ENCODE measurements at regions not wholly inside any gene's neighbourhood (a gene's known extent, or its start where the extent isn't known, plus 50 kb on each side); places are given as distances from the start of the nearest gene placed in this dataset.

GRCh38 chr15:95492388-95493070, 838.0 kb upstream of the NR2F2 start:
- TF ChIP-seq TAF1 (IDR thresholded peaks at IDR 0.05; ENCODE audit: borderline replicate concordance, insufficient read depth, low read length) (no peak), SIN3A (IDR thresholded peaks at IDR 0.05; ENCODE audit: borderline replicate concordance, insufficient read depth, low read length) (no peak), FOXP2 (optimal IDR thresholded peaks at IDR 0.05; ENCODE audit: borderline replicate concordance, extremely low read depth, extremely low read length, insufficient read depth) (no peak), REST (IDR thresholded peaks at IDR 0.05; ENCODE audit: insufficient read depth in 1 of 2, low read depth in 2 of 2, low read length in 2 of 2) (no peak), POLR2AphosphoS5 (IDR thresholded peaks at IDR 0.05; ENCODE audit: low read depth, low read length) (no peak)

GRCh38 chr15:95494971-95495541, 835.4 kb upstream of the NR2F2 start:
- no peak for TF ChIP-seq POLR2AphosphoS5 (IDR thresholded peaks at IDR 0.05; ENCODE audit: low read depth, low read length)
- TF ChIP-seq REST (IDR thresholded peaks at IDR 0.05; ENCODE audit: insufficient read depth in 1 of 2, low read depth in 2 of 2, low read length in 2 of 2), result no peak
- TF ChIP-seq FOXP2 (optimal IDR thresholded peaks at IDR 0.05; ENCODE audit: borderline replicate concordance, extremely low read depth, extremely low read length, insufficient read depth), result no peak
- no peak for TF ChIP-seq TAF1 (IDR thresholded peaks at IDR 0.05; ENCODE audit: borderline replicate concordance, insufficient read depth, low read length)
- no peak for TF ChIP-seq SIN3A (IDR thresholded peaks at IDR 0.05; ENCODE audit: borderline replicate concordance, insufficient read depth, low read length)

- TF ChIP-seq FOXP2 (optimal IDR thresholded peaks at IDR 0.05; ENCODE audit: borderline replicate concordance, extremely low read depth, extremely low read length, insufficient read depth) (no peak), TAF1 (IDR thresholded peaks at IDR 0.05; ENCODE audit: borderline replicate concordance, insufficient read depth, low read length) (no peak)
Observed at GRCh38 chr15:95497634-95498033, 832.9 kb upstream of the NR2F2 start.

GRCh38 chr15:95498961-95499360, 831.5 kb upstream of the NR2F2 start:
- no peak for TF ChIP-seq REST (IDR thresholded peaks at IDR 0.05; ENCODE audit: insufficient read depth in 1 of 2, low read depth in 2 of 2, low read length in 2 of 2)
- TF ChIP-seq SIN3A (IDR thresholded peaks at IDR 0.05; ENCODE audit: borderline replicate concordance, insufficient read depth, low read length), result no peak
- no peak for TF ChIP-seq POLR2AphosphoS5 (IDR thresholded peaks at IDR 0.05; ENCODE audit: low read depth, low read length)
- no peak for TF ChIP-seq TAF1 (IDR thresholded peaks at IDR 0.05; ENCODE audit: borderline replicate concordance, insufficient read depth, low read length)
- no peak for TF ChIP-seq FOXP2 (optimal IDR thresholded peaks at IDR 0.05; ENCODE audit: borderline replicate concordance, extremely low read depth, extremely low read length, insufficient read depth)

- TF ChIP-seq POLR2AphosphoS5 (IDR thresholded peaks at IDR 0.05; ENCODE audit: low read depth, low read length) (no peak), SIN3A (IDR thresholded peaks at IDR 0.05; ENCODE audit: borderline replicate concordance, insufficient read depth, low read length) (0 out of 2 replicates have a peak, but pooled peaks have one; percentile 22)
Observed at GRCh38 chr15:95499397-95499796, 831.1 kb upstream of the NR2F2 start.

- TF ChIP-seq FOXP2 (optimal IDR thresholded peaks at IDR 0.05; ENCODE audit: borderline replicate concordance, extremely low read depth, extremely low read length, insufficient read depth) (no peak), POLR2AphosphoS5 (IDR thresholded peaks at IDR 0.05; ENCODE audit: low read depth, low read length) (no peak), SIN3A (IDR thresholded peaks at IDR 0.05; ENCODE audit: borderline replicate concordance, insufficient read depth, low read length) (no peak), TAF1 (IDR thresholded peaks at IDR 0.05; ENCODE audit: borderline replicate concordance, insufficient read depth, low read length) (no peak), REST (IDR thresholded peaks at IDR 0.05; ENCODE audit: insufficient read depth in 1 of 2, low read depth in 2 of 2, low read length in 2 of 2) (no peak)
Observed at GRCh38 chr15:95501865-95502264, 828.6 kb upstream of the NR2F2 start.

Data from PFSK-1 (cell line).